Forelimb muscle (tissue), 1 donor: ENCODE measurements at regions not wholly inside any gene's neighbourhood (a gene's known extent, or its start where the extent isn't known, plus 50 kb on each side); places are given as distances from the start of the nearest gene placed in this dataset.

Experiments used
- DNase-seq: peaks from one replicate; pipeline ENCODE4 v3.0.0-alpha.2; 2013; ENCODE audit warnings: low read depth

- DNase-seq: no peak
Measured at GRCh38 chr18:56127322-56128099, 510.9 kb downstream of the TXNL1 start.

- no peak for DNase-seq
Measured at GRCh38 chr18:56124186-56124585, 514.2 kb downstream of the TXNL1 start.

- no peak for DNase-seq
Measured at GRCh38 chr18:56121669-56122068, 516.7 kb downstream of the TXNL1 start.

- DNase-seq: no peak
Measured at GRCh38 chr18:56120782-56121181, 517.6 kb downstream of the TXNL1 start.

GRCh38 chr18:56119681-56120080 is 518.7 kb downstream of the TXNL1 start:
- no peak for DNase-seq

- DNase-seq: no peak
Measured at GRCh38 chr18:56118422-56118821, 520.0 kb downstream of the TXNL1 start.

GRCh38 chr18:56115071-56116015 is 523.0 kb downstream of the TXNL1 start:
- DNase-seq: no peak

GRCh38 chr18:56112984-56113383 is 525.0 kb upstream of the TCF4 start:
- no peak for DNase-seq

- DNase-seq: no peak
Measured at GRCh38 chr18:56112013-56112749, 524.2 kb upstream of the TCF4 start.

GRCh38 chr18:56109757-56110156 is 521.8 kb upstream of the TCF4 start:
- no peak for DNase-seq

GRCh38 chr18:56108478-56109367 is 520.7 kb upstream of the TCF4 start:
- DNase-seq: no peak

GRCh38 chr18:56107821-56108477 is 520.0 kb upstream of the TCF4 start:
- no peak for DNase-seq

GRCh38 chr18:56100090-56100722 is 512.2 kb upstream of the TCF4 start:
- no peak for DNase-seq

- DNase-seq: no peak
Measured at GRCh38 chr18:56097621-56098020, 509.6 kb upstream of the TCF4 start.

- no peak for DNase-seq
Measured at GRCh38 chr18:56096861-56097260, 508.9 kb upstream of the TCF4 start.

GRCh38 chr18:56089612-56090258 is 501.7 kb upstream of the TCF4 start:
- no peak for DNase-seq

GRCh38 chr18:56086786-56087185 is 498.8 kb upstream of the TCF4 start:
- no peak for DNase-seq

GRCh38 chr18:56086176-56086575 is 498.2 kb upstream of the TCF4 start:
- DNase-seq: no peak

GRCh38 chr18:56085551-56085950 is 497.6 kb upstream of the TCF4 start:
- DNase-seq: peak; percentile 86
